Keratinocyte (primary cell): ENCODE measurements at regions not wholly inside any gene's neighbourhood (a gene's known extent, or its start where the extent isn't known, plus 50 kb on each side); places are given as distances from the start of the nearest gene placed in this dataset.

Experiments
- DNase-seq: peaks from one replicate; pipeline ENCODE4 v3.0.0-alpha.2; 2011; ENCODE audit warnings: low read depth, missing footprints, low spot score
- FAIRE-seq: peaks from 2 replicates; lab custom pipeline; 2011; peaks lifted over from hg19 to GRCh38; lab: Jason Lieb, UNC
- H2AFZ ChIP-seq: 2 replicates; pipeline ENCODE4 v1.6.0; 2012; ENCODE audit warnings: low read length, control low read depth, inconsistent platforms; ENCODE audit not compliant: control insufficient read depth
- H3K27ac ChIP-seq: 2 replicates; pipeline ENCODE4 v1.5.1; 2011; ENCODE audit warnings: low read length; ENCODE audit not compliant: control insufficient read depth, insufficient read depth
- H3K27me3 ChIP-seq: 3 replicates; pipeline ENCODE4 v1.6.0; 2011; ENCODE audit warnings: low read length; ENCODE audit not compliant: control insufficient read depth, insufficient read depth; ENCODE audit errors: extremely low read depth
- H3K36me3 ChIP-seq, 2 experiments: 2 replicates in 1 of 2; 3 replicates in 1 of 2; pipeline ENCODE4 v1.5.1; 2011; ENCODE audit warnings: low read length in 2 of 2, mild to moderate bottlenecking in 1 of 2; ENCODE audit not compliant: control insufficient read depth in 2 of 2, insufficient read depth in 2 of 2; ENCODE audit errors: extremely low read depth in 1 of 2
- H3K4me1 ChIP-seq: 3 replicates; pipeline ENCODE4 v1.5.1; 2011; ENCODE audit warnings: low read length; ENCODE audit not compliant: control insufficient read depth, insufficient read depth; ENCODE audit errors: extremely low read depth
- H3K4me2 ChIP-seq: 3 replicates; pipeline ENCODE4 v1.6.0; 2011; ENCODE audit warnings: low read depth, low read length; ENCODE audit not compliant: control insufficient read depth, insufficient read depth; ENCODE audit errors: extremely low read depth
- H3K4me3 ChIP-seq, 3 experiments: fragments of 200-600 bp in 1 of 3; sonication (generic) in 1 of 3; 2 replicates in 2 of 3; 3 replicates in 1 of 3; pipeline ENCODE4 v1.5.1; 2011 to 2016; ENCODE audit warnings: low read length in 3 of 3, mild to moderate bottlenecking in 3 of 3, control low read depth in 2 of 3, inconsistent platforms in 1 of 3, low read depth in 1 of 3, mixed read lengths in 1 of 3, mixed run types in 1 of 3, moderate library complexity in 1 of 3; ENCODE audit not compliant: control insufficient read depth in 2 of 3, insufficient read depth in 2 of 3; ENCODE audit errors: extremely low read depth in 1 of 3
- H3K79me2 ChIP-seq: 2 replicates; pipeline ENCODE4 v1.6.0; 2012; ENCODE audit warnings: low read length; ENCODE audit not compliant: control insufficient read depth, insufficient read depth
- H3K9ac ChIP-seq: 3 replicates; pipeline ENCODE4 v1.6.0; 2011; ENCODE audit warnings: low read length; ENCODE audit not compliant: control insufficient read depth, insufficient read depth; ENCODE audit errors: extremely low read depth
- H3K9me1 ChIP-seq: 3 replicates; pipeline ENCODE4 v1.6.0; 2011; ENCODE audit warnings: low read length; ENCODE audit not compliant: control insufficient read depth, insufficient read depth; ENCODE audit errors: extremely low read depth
- H3K9me3 ChIP-seq: 2 replicates; pipeline ENCODE4 v1.5.1; 2012; ENCODE audit warnings: low read depth, low read length; ENCODE audit not compliant: control insufficient read depth
- H4K20me1 ChIP-seq: 3 replicates; pipeline ENCODE4 v1.6.0; 2011; ENCODE audit warnings: low read length; ENCODE audit not compliant: control insufficient read depth, insufficient read depth; ENCODE audit errors: extremely low read depth
- CTCF ChIP-seq, 3 experiments: IDR thresholded peaks in 1 of 3; conservative IDR thresholded peaks in 1 of 3; optimal IDR thresholded peaks in 1 of 3; 2 replicates in 2 of 3; 3 replicates in 1 of 3; pipeline versions ENCODE3 to v1.5.1; 2011; ENCODE audit warnings: low read length in 3 of 3, mild to moderate bottlenecking in 3 of 3, moderate library complexity in 2 of 3, control low read depth in 1 of 3, inconsistent platforms in 1 of 3; ENCODE audit not compliant: insufficient read depth in 2 of 3; ENCODE audit errors: extremely low read depth in 1 of 3
- EZH2 ChIP-seq: IDR thresholded peaks from one replicate; pipeline ENCODE4 v1.6.1; 2012; ENCODE audit warnings: inconsistent platforms, mild to moderate bottlenecking, low read length, moderate library complexity
- dilution Hi-C: fragments of 300-500 bp; cut with MboI; formaldehyde crosslinking; loops from one replicate; pipeline ENCODE4 v1.7.0; 2020; ENCODE audit warnings: low sequenced_read_pairs; ENCODE audit not compliant: extremely low pct_ligation_motif_present

GRCh38 chr11:28466506-28466905 lies 358.3 kb downstream of the METTL15 start:
- Histone ChIP-seq H3K9me1 (no peaks in the 10 kb centered on the region), H3K27ac (no peak overlapping the region), H3K79me2 (no peaks in the 10 kb centered on the region), H4K20me1 (no peaks in the 10 kb centered on the region), H3K4me1 (no peaks in the 10 kb centered on the region), H3K36me3 (no peaks in the 10 kb centered on the region), H3K9ac (no peak overlapping the region), H3K9me3 (no peaks in the 10 kb centered on the region), H2AFZ (no peak overlapping the region), H3K4me3 (no peak overlapping the region), H3K4me2 (no peak overlapping the region), H3K27me3 (no peaks in the 10 kb centered on the region)
- TF ChIP-seq EZH2 (no peak), CTCF (optimal IDR thresholded peaks at IDR 0.05 in 1 of 3, IDR thresholded peaks at IDR 0.05 in 1 of 3, conservative IDR thresholded peaks at IDR 0.05 in 1 of 3; ENCODE audit: extremely low read depth in 1 of 3, insufficient read depth in 2 of 3, low read length in 3 of 3) (no peak)
- FAIRE-seq = no peak
- no peak for DNase-seq
- dilution Hi-C loops = no loop called here

- no peak overlapping the region for H3K4me3 ChIP-seq
- FAIRE-seq (no peak), DNase-seq (no peak)
- no peaks in the 10 kb centered on the region for H3K79me2 ChIP-seq
- no peaks in the 10 kb centered on the region for H3K9me1 ChIP-seq
- H3K4me2 ChIP-seq = no peak overlapping the region
- no peak overlapping the region for H3K9ac ChIP-seq
- dilution Hi-C loops = no loop called here
- no peak overlapping the region for H3K27ac ChIP-seq
- H3K27me3 ChIP-seq = no peaks in the 10 kb centered on the region
- no peaks in the 10 kb centered on the region for H3K9me3 ChIP-seq
- no peaks in the 10 kb centered on the region for H4K20me1 ChIP-seq
- H2AFZ ChIP-seq = no peak overlapping the region
- H3K36me3 ChIP-seq = no peaks in the 10 kb centered on the region
- no peak for TF ChIP-seq CTCF (optimal IDR thresholded peaks at IDR 0.05 in 1 of 3, IDR thresholded peaks at IDR 0.05 in 1 of 3, conservative IDR thresholded peaks at IDR 0.05 in 1 of 3; ENCODE audit: extremely low read depth in 1 of 3, insufficient read depth in 2 of 3, low read length in 3 of 3)
- TF ChIP-seq EZH2 = no peak
- no peaks in the 10 kb centered on the region for H3K4me1 ChIP-seq
Measured at GRCh38 chr11:28464252-28464867, 356.2 kb downstream of the METTL15 start.
